ENCODE measurements at regions not wholly inside any gene's neighbourhood (a gene's known extent, or its start where the extent isn't known, plus 50 kb on each side); places are given as distances from the start of the nearest gene placed in this dataset.

DNA sequence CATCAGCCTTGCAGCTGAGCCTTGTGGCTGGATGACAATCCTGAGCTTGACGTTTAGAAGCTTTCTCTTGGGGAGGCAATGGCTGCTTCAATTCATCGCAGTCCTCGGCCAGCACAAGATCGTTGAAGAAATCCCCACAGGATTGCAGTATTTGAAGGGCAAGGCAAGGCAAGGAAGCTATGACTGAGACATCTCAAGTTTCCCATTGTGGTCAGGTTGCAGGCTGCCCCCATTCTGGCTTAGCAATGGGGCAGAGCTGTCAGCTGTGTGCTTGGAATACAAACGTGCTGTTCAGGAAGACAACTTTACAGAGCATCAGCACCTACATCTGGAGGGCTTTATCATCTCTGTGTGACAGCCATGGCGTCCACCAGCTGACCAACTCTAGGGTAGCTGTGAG lies 275.9 kb upstream of the TBL1XR1 start:
- Histone ChIP-seq H3K4me1 (peaks cover 0 to 14% of the 10 kb centered on the region in 2 donors), H3K27me3 (no peaks in the 10 kb centered on the region), H3K27ac (no peak overlapping the region), H3K36me3 (no peaks in the 10 kb centered on the region), H3K9me3 (no peaks in the 10 kb centered on the region), H3K4me3 (no peak overlapping the region)
- TF ChIP-seq, protein P1, sequence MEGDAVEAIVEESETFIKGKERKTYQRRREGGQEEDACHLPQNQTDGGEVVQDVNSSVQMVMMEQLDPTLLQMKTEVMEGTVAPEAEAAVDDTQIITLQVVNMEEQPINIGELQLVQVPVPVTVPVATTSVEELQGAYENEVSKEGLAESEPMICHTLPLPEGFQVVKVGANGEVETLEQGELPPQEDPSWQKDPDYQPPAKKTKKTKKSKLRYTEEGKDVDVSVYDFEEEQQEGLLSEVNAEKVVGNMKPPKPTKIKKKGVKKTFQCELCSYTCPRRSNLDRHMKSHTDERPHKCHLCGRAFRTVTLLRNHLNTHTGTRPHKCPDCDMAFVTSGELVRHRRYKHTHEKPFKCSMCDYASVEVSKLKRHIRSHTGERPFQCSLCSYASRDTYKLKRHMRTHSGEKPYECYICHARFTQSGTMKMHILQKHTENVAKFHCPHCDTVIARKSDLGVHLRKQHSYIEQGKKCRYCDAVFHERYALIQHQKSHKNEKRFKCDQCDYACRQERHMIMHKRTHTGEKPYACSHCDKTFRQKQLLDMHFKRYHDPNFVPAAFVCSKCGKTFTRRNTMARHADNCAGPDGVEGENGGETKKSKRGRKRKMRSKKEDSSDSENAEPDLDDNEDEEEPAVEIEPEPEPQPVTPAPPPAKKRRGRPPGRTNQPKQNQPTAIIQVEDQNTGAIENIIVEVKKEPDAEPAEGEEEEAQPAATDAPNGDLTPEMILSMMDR (IDR thresholded peaks at IDR 0.05): no peak
- DNase-seq (ENCODE audit: low spot score): no peak

DNA sequence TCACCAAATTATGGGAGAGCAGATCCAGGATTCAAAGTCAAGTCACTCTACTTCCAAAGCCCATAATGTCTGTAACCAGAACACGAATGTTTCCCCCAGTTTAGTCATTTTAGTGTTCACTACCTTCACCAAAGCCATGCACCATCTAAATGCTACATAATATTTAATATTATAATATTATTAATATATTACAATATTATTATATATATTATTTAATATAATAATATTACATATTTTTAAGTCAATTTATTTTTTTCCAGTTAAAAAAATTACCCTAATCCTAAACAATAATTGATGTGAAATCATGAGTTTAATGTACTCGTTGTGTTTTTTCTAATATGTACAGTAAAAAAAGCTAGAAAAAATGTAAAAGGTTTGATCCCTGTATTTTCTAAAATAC lies 276.6 kb upstream of the TBL1XR1 start:
- H3K4me1 ChIP-seq: peaks cover 0 to 15% of the 10 kb centered on the region in 2 donors
- no peaks in the 10 kb centered on the region for H3K36me3 ChIP-seq
- no peak overlapping the region for H3K27ac ChIP-seq
- DNase-seq (ENCODE audit: low spot score): no peak
- TF ChIP-seq, protein P1 (IDR thresholded peaks at IDR 0.05): no peak
- H3K4me3 ChIP-seq: no peak overlapping the region
- no peaks in the 10 kb centered on the region for H3K9me3 ChIP-seq
- H3K27me3 ChIP-seq: no peaks in the 10 kb centered on the region

DNA sequence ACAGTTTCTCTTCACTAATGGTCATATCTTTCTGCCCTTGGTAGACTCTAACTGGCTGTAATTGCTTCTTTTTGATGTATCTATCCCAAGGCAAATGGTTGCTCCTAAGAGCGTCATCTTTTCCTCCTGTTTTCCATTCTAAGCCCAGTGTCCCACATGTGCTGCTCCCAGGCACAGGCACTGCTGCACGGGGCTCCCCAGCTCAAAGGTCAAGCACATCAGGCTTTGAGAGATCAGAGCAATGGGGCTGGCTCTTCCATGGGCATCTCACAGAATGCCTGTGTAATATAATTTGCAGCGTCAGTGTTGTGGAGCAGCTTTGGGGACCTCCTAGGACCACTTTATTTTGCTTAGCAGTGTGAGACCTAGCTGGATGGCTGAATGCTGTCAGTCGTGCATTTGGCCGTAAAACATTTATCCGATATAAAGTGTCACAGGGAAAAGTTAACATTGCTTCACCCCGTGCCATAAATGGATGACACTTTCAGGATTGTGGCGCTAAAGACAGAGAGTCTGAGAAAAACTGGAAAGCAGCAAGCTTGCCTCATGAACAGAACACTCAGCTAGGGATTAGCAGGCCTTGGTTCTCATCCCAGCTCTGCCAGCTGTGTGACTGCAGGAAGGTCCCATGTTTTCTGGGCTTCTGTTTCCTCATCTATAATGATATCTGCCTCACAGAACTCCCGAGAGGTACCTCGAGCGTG lies 277.5 kb upstream of the TBL1XR1 start:
- TF ChIP-seq, protein P1 (IDR thresholded peaks at IDR 0.05): no peak
- Histone ChIP-seq H3K27ac (no peak overlapping the region), H3K27me3 (no peaks in the 10 kb centered on the region), H3K9me3 (no peaks in the 10 kb centered on the region), H3K36me3 (no peaks in the 10 kb centered on the region), H3K4me1 (peaks cover 0 to 22% of the 10 kb centered on the region in 2 donors), H3K4me3 (no peak overlapping the region)
- no peak for DNase-seq (ENCODE audit: low spot score)

DNA sequence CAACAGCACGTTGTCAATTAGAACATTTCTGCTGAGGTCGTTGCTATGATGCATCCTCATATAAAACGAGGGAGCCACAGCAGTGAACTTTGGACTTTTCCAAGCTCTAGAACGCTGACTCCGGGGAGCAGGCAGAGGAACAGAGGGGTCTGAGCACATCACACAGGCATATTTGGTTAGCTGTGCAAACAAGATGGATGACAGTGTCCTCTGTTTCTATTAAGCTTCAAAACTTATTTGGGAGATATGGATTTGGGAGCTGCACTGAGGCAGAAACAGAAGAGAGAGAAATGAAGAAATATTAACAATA lies 278.0 kb upstream of the TBL1XR1 start:
- DNase-seq (ENCODE audit: low spot score): no peak
- H3K4me1 ChIP-seq: peaks cover 0 to 22% of the 10 kb centered on the region in 2 donors
- H3K4me3 ChIP-seq: no peak overlapping the region
- H3K36me3 ChIP-seq: no peaks in the 10 kb centered on the region
- no peaks in the 10 kb centered on the region for H3K9me3 ChIP-seq
- no peaks in the 10 kb centered on the region for H3K27me3 ChIP-seq
- TF ChIP-seq, protein P1 (IDR thresholded peaks at IDR 0.05): no peak
- no peak overlapping the region for H3K27ac ChIP-seq

DNA sequence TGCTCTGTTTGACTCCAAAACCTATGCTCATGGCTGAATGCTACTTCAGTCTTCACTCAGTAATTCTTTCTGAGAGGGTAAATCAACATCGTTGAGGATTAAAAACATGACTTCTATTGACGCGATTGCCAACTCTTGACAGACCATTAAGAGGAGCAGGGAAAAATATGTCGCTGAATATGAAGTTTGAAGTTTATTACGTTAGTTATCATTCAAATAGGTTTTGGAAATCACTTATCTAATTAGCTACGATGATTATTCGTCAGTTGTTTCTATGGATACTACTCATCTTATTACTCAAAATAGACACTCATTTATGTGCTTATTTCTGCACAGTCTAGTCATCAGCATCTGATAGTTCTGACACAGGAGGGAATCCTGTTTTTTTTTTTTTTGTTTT lies 279.2 kb upstream of the TBL1XR1 start:
- no peak for DNase-seq (ENCODE audit: low spot score)
- no peak overlapping the region for H3K4me3 ChIP-seq
- H3K27ac ChIP-seq: no peak overlapping the region
- no peaks in the 10 kb centered on the region for H3K27me3 ChIP-seq
- H3K4me1 ChIP-seq: peaks cover 0 to 22% of the 10 kb centered on the region in 2 donors
- no peaks in the 10 kb centered on the region for H3K36me3 ChIP-seq
- TF ChIP-seq, protein P1 (IDR thresholded peaks at IDR 0.05): no peak
- no peaks in the 10 kb centered on the region for H3K9me3 ChIP-seq

DNA sequence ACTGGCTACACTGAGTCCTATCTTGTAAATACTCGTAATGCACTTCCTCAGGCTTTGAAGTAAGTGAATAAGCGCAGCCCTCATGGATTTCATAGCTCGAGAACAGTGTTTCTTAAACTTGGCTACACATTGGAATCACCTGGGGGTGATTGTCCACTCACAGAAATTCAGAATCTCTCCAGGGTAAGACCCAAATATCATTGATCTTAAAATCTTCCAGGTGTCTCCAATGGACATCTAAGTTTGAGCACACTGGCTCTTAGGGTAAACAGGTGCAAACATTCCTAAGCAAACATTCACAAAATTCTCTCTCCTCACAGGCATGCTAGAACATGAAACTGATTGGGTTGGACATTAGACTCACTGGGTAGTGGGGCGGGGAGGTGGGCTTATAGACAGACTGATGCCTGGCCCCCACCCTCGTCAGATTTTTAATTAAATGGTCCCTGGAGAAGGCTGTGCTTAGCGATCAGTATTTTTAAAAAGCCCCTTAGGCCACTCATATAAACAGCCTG lies 279.7 kb upstream of the TBL1XR1 start:
- Histone ChIP-seq H3K4me3 (no peak overlapping the region), H3K27ac (no peak overlapping the region), H3K9me3 (no peaks in the 10 kb centered on the region), H3K4me1 (peaks cover 0 to 22% of the 10 kb centered on the region in 2 donors), H3K36me3 (no peaks in the 10 kb centered on the region), H3K27me3 (no peaks in the 10 kb centered on the region)
- TF ChIP-seq, protein P1 (IDR thresholded peaks at IDR 0.05): no peak
- DNase-seq (ENCODE audit: low spot score): no peak
